EH (cell line): ENCODE measurements at regions not wholly inside any gene's neighbourhood (a gene's known extent, or its start where the extent isn't known, plus 50 kb on each side); places are given as distances from the start of the nearest gene placed in this dataset.

ENCODE experiments used
- DNase-seq: peaks from one replicate; pipeline ENCODE4 v3.0.0-alpha.2; 2015; ENCODE audit warnings: low read depth

GRCh38 chr15:101590785-101591184, 61.4 kb downstream of the TM2D3 start:
- DNase-seq, result no peak

GRCh38 chr15:101583284-101583683, 68.9 kb downstream of the TM2D3 start:
- no peak for DNase-seq

- DNase-seq, result no peak
Measured at GRCh38 chr15:101580431-101580830, 71.8 kb downstream of the TM2D3 start.

GRCh38 chr15:101579631-101580163, 72.5 kb downstream of the TM2D3 start:
- DNase-seq, result peak; percentile 32

- peak; percentile 36 for DNase-seq
Measured at GRCh38 chr15:101578443-101578894, 73.7 kb downstream of the TM2D3 start.

DNA sequence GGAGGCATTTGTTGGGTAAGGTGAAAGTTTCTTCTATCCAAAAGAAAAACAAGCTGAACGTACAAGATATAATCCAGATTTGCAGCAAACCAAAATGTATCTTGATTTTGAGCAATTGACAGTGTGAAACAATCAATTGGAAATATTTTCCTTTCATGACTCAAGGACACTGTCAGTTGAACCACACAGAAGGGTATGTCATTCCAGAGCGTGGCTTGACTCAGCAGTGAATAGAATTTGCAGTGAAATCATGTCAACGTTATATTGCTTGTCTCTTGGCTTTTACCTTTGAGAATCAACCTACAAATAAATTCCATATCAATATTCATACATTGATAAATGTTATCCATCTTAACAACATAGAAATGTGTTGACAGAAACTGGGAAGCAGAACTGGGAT, 78.2 kb downstream of the TM2D3 start:
- DNase-seq, result no peak

DNA sequence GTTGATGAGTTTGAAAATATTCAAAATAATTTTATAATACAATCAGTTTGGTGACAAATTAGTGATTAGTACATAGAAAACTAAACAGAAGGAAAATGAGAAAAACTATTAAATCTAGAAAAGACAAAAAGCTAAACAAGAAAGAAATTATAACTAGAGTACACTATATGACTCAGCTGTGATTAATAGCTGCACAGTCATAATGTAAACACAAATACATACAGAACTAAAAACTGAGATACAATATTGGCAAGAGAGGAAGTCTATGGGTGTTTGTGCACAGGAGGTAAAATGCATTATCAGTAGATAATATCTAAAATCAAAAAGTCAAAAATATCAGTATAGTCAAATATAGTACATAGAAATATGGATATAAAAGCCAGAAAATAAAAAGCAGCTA, 80.7 kb upstream of the PCSK6 start:
- DNase-seq, result no peak

DNA sequence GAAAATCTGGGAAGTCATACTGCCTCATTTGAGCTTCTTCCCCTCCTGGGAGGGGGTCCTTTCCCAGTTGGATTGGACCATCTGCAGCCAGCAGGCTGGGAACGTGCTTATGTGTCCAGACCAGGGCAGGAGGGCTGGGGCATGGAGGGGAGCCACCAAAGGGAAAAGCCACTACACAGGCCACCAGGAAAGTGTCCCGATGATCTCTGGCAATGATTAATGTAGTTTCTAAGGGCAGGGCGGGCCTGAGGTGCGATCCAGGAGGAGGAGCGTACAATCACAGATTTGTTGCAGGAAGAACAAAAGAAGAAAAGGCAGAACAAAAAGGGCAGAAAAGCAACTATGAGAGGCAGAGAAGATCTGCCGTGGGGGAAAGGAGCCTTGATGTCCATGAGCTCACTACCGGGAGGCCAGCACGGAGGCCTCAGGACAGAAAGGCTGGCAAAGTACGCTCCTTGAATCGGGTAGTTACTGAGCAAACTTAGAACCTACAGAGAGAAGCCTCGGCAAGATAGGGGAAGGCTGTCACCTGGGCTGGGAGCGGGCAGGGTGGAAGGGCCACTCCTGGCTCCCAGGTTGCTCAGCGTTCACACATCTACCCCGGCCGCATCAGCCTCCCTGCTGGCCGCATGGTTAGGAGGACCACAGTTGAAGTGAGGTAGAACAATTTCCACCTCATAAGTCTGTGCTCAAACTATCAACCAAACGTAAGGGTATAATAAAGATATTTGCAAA, 79.5 kb upstream of the PCSK6 start:
- no peak for DNase-seq

DNA sequence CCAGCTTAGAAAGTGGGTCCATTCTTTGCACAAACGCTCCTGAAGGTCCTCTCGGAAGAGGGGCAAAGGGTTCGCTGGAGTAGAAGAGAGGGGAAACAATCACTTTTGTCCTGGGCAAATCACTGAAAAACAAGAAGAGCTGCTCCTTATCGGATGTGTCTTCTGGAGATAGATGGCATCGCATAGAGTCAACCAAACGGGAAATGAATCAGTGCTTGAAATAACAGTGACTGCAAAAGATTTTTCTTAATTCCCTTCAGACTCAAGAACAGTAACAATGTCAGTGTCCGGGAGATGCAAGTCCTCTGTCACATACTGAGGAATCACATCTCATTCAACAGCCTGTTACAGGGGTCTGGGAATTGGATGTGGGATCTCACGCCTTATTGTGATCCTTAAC, 78.8 kb upstream of the PCSK6 start:
- DNase-seq, result peak; percentile 23

DNA sequence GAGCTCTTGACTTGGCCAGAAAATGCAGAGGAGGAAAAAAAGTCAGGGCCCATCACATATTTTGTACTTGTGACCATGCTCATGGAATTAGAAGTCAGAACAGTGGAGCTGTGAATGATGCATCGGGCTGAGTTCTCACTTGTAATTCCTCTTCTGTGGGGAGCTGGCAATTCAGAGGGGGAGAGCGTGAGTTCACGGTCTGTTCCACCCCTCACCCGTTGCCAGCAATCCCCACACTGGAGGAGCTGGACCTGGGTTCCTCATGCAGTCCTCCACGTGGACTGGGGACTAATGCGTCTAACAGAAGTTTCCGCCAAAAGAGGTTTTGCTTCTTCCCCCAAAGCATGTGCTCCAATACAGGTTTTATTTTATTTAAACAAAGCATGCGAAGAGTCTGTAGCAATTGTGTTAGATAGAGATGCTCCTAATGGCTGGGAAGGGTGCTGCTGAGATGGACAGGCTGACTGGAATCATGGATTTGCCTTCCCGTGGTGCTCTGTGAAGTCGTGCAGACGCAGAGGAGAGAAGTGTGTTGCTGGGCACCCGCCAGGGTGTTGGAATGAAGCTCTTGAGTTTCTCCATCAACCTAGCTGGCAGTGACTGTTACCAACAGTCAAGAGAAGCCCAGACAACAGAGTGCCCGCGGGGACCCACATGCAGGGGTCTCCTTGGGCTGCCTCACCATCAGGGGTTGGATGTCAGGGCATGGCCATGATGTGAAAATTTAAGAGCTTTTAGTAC, 77.4 kb upstream of the PCSK6 start:
- no peak for DNase-seq

- DNase-seq, result no peak
Measured at GRCh38 chr15:101565377-101565776, 75.9 kb upstream of the PCSK6 start.

GRCh38 chr15:101563176-101563796, 73.8 kb upstream of the PCSK6 start:
- DNase-seq, result no peak

GRCh38 chr15:101562428-101563059, 73.0 kb upstream of the PCSK6 start:
- no peak for DNase-seq

GRCh38 chr15:101561584-101561906, 72.0 kb upstream of the PCSK6 start:
- DNase-seq, result no peak

DNA sequence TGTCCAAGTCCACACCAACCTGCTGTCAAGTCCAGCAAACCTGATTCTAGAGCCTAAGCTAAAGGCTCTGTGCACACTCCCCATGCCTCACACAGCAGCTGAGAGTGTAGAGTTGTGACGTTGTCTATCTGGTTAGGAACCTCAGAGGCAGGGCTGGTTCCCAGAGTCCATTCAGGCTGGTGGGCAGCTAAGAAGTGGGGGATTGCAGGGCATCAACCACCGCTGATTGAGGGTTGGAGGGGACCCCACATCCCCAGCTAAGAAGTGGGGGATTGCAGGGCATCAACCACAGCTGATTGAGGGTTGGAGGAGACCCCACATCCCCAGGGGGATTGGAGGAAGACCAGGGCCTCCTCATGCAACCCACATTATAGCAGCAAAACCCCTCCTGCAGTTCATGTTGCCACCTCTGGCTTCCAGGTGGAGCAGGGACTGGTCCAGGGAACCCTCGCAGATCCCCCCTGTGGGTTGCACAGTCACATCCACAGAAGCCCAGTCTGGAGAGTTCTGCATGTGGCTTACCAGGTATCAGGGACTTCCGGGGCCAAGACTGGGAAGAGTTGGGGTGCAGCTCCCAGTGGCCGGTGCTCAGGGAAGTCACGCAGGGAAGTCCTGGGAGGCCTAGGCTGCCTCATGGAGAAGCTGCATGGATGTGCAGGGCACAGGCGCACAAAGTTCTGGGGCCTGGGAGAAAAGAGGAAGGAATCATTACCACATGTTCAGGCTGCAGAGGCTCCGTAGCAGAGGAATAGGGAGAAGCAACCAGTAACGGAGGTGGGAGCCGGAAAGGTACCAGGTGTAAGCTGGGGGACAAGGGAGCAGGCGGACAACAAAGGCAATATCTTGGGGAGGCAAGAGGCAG, 71.4 kb upstream of the PCSK6 start:
- DNase-seq, result no peak

- DNase-seq, result no peak
Measured at GRCh38 chr15:101559952-101560351, 70.4 kb upstream of the PCSK6 start.

DNA sequence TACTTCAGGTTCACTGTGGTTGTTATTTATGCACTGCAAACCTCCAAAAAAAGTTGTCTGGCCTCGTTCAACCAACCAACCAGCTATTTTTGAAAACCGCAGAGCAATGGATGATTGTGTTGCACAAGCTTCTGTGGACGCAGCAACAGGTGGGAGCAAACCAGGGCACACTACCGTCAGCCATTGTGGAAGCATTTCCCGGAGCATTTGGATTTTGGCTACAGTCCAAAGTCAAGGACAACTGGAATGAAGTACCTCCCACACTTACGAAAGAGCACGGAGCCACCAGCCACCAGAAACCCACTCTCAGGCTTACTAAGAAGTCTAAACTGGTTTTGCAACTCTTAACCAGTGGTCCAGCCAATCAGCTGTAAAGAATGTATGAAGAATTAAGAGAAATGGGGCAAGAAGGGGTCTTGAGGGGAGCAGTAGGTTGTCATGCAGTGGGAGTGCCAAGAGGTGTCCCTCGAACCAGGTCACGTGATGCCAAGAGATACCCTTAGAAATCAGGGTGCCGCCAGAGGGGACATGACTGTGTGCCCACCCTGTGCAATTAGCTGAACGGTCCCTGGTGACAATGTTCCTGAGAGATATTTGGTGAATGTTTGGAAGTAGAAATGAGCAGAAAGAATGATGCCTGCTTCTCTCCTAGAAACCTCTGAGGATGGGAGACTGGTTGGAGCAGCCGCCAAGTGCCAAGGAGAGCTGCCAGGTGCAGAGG, 68.9 kb upstream of the PCSK6 start:
- DNase-seq, result no peak

- no peak for DNase-seq
Measured at GRCh38 chr15:101556273-101556672, 66.8 kb upstream of the PCSK6 start.

DNA sequence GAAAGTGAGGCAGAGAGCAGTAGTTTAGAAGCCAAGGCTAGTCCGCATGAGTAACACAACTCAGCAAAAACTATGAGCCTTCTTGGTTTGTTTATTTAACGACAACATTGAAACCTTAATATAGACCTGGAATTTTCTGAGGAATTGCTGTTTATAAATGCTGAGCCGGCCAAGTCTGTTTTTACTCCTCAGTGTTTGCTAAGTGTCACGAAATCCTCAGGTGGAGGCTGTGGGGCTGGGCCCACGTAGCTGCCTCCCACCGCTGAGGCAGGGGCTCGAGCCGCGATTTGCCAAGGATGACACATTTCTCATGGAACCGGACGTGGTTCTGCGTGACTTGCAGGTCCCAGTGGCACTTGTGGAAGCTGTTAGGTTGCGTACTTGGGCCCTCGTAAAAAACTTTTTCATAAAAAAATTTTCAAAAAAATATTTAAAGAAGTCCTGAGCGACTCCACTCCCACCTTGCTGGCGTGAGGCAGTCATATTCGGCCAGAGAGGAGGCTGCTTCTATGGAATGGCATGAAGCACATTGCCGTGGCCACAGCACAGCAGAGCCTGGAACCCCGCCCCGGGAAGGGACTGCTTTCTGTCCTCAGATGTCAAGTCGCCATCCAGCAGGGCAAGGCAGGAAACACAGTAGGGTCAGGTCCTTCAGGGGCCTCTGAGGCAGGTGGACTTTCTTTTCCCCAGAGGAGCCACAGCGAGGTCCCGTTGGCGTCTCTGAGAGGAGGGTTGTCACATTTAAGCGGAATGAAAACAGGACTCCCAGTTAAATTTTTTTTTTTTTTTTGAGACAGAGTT, 64.8 kb upstream of the PCSK6 start:
- DNase-seq, result peak; percentile 21
